ENCODE measurements at regions not wholly inside any gene's neighbourhood (a gene's known extent, or its start where the extent isn't known, plus 50 kb on each side); places are given as distances from the start of the nearest gene placed in this dataset.

- DNase-seq (ENCODE audit: low read depth in 2 of 3, low spot score in 1 of 3), result no peak
Measured at GRCh38 chr9:29850664-29851063, 2277.4 kb upstream of the C9orf72 start.

GRCh38 chr9:29861803-29862202 is 2288.5 kb upstream of the C9orf72 start:
- no peak for DNase-seq (ENCODE audit: low read depth in 2 of 3, low spot score in 1 of 3)

- no peak for DNase-seq (ENCODE audit: low read depth in 2 of 3, low spot score in 1 of 3)
Measured at GRCh38 chr9:29865764-29866313, 2292.6 kb upstream of the C9orf72 start.

- DNase-seq (ENCODE audit: low read depth in 2 of 3, low spot score in 1 of 3), result no peak
Measured at GRCh38 chr9:29866556-29866955, 2293.3 kb upstream of the C9orf72 start.

- no peak for DNase-seq (ENCODE audit: low read depth in 2 of 3, low spot score in 1 of 3)
Measured at GRCh38 chr9:29873579-29873978, 2300.3 kb upstream of the C9orf72 start.

- DNase-seq (ENCODE audit: low read depth in 2 of 3, low spot score in 1 of 3), result no peak
Measured at GRCh38 chr9:29875547-29875946, 2302.3 kb upstream of the C9orf72 start.

GRCh38 chr9:29882767-29883166 is 2309.5 kb upstream of the C9orf72 start:
- no peak for DNase-seq (ENCODE audit: low read depth in 2 of 3, low spot score in 1 of 3)

GRCh38 chr9:29906065-29906464 is 2332.8 kb upstream of the C9orf72 start:
- no peak for DNase-seq (ENCODE audit: low read depth in 2 of 3, low spot score in 1 of 3)

- no peak for DNase-seq (ENCODE audit: low read depth in 2 of 3, low spot score in 1 of 3)
Measured at GRCh38 chr9:29928072-29928471, 2354.8 kb upstream of the C9orf72 start.

- DNase-seq (ENCODE audit: low read depth in 2 of 3, low spot score in 1 of 3), result no peak
Measured at GRCh38 chr9:29939559-29939958, 2366.3 kb upstream of the C9orf72 start.

GRCh38 chr9:29945012-29945411 is 2371.7 kb upstream of the C9orf72 start:
- no peak for DNase-seq (ENCODE audit: low read depth in 2 of 3, low spot score in 1 of 3)

GRCh38 chr9:29958469-29958868 is 2385.2 kb upstream of the C9orf72 start:
- DNase-seq (ENCODE audit: low read depth in 2 of 3, low spot score in 1 of 3), result no peak

- DNase-seq (ENCODE audit: low read depth in 2 of 3, low spot score in 1 of 3), result no peak
Measured at GRCh38 chr9:29965834-29966233, 2392.6 kb upstream of the C9orf72 start.

GRCh38 chr9:29966247-29966646 is 2393.0 kb upstream of the C9orf72 start:
- DNase-seq (ENCODE audit: low read depth in 2 of 3, low spot score in 1 of 3), result no peak

GRCh38 chr9:29968831-29969230 is 2395.6 kb upstream of the C9orf72 start:
- DNase-seq (ENCODE audit: low read depth in 2 of 3, low spot score in 1 of 3), result no peak

- DNase-seq (ENCODE audit: low read depth in 2 of 3, low spot score in 1 of 3), result no peak
Measured at GRCh38 chr9:29969408-29969807, 2396.1 kb upstream of the C9orf72 start.

- no peak for DNase-seq (ENCODE audit: low read depth in 2 of 3, low spot score in 1 of 3)
Measured at GRCh38 chr9:29969856-29970647, 2396.8 kb upstream of the C9orf72 start.

GRCh38 chr9:29974197-29974596 is 2400.9 kb upstream of the C9orf72 start:
- DNase-seq (ENCODE audit: low read depth in 2 of 3, low spot score in 1 of 3), result no peak

- no peak for DNase-seq (ENCODE audit: low read depth in 2 of 3, low spot score in 1 of 3)
Measured at GRCh38 chr9:29976981-29977380, 2403.7 kb upstream of the C9orf72 start.

- no peak for DNase-seq (ENCODE audit: low read depth in 2 of 3, low spot score in 1 of 3)
Measured at GRCh38 chr9:29981013-29981412, 2403.4 kb upstream of the ACO1 start.

GRCh38 chr9:29999645-30000044 is 2384.8 kb upstream of the ACO1 start:
- DNase-seq (ENCODE audit: low read depth in 2 of 3, low spot score in 1 of 3), result no peak

- DNase-seq (ENCODE audit: low read depth in 2 of 3, low spot score in 1 of 3), result no peak
Measured at GRCh38 chr9:30010691-30011090, 2373.8 kb upstream of the ACO1 start.

- no peak for DNase-seq (ENCODE audit: low read depth in 2 of 3, low spot score in 1 of 3)
Measured at GRCh38 chr9:30012622-30013021, 2371.8 kb upstream of the ACO1 start.
